ENCODE measurements at regions not wholly inside any gene's neighbourhood (a gene's known extent, or its start where the extent isn't known, plus 50 kb on each side); places are given as distances from the start of the nearest gene placed in this dataset.

DNA sequence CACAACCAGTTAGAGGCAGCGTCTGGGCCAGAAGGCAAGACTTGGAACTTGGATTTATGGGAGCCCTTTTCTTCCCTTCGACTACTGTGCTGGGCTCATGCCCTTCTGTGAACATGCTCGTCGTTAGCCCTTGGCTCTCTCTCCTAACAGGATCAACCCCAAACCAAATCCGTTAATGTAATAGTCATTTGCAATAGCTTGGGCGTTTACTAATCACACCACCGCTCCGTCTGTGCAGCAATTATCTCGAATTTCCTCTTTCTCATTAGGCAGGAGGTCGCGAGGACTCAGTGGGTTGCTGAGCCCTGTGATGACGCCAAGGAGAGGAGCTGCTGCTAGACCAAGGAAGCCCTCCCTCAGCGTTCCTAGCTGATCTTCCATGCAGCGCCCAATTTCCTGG is 114.7 kb downstream of the ENGASE start:
- no peak overlapping the region for H3K4me3 ChIP-seq (ENCODE audit: low read depth, low read length)
- DNase-seq (ENCODE audit: low read depth) = no peak
- TF ChIP-seq, protein P1, sequence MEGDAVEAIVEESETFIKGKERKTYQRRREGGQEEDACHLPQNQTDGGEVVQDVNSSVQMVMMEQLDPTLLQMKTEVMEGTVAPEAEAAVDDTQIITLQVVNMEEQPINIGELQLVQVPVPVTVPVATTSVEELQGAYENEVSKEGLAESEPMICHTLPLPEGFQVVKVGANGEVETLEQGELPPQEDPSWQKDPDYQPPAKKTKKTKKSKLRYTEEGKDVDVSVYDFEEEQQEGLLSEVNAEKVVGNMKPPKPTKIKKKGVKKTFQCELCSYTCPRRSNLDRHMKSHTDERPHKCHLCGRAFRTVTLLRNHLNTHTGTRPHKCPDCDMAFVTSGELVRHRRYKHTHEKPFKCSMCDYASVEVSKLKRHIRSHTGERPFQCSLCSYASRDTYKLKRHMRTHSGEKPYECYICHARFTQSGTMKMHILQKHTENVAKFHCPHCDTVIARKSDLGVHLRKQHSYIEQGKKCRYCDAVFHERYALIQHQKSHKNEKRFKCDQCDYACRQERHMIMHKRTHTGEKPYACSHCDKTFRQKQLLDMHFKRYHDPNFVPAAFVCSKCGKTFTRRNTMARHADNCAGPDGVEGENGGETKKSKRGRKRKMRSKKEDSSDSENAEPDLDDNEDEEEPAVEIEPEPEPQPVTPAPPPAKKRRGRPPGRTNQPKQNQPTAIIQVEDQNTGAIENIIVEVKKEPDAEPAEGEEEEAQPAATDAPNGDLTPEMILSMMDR (IDR thresholded peaks at IDR 0.05; ENCODE audit: control insufficient read depth, extremely low read depth, insufficient read depth) = no peak

DNA sequence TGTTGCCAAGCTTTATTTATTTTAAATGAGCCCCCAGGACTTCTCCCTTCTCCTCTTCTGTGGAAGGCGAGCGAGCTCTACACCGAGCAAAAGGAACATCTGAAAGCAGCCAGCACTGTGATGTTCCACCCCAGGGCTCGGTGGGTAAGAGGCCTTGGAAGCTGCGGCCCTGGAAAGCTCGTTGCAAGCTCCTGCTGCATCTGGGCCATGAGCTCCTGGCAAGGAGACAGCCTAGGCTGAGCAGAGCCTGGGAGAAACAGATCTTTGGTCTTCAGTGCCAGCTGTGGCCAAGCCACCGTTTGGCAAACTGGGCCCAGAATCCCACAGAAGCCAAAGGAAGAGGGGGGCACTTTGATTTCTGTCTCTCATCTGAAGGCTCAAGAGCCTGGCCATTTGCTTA is 114.1 kb downstream of the ENGASE start:
- DNase-seq (ENCODE audit: low read depth) = no peak
- no peak overlapping the region for H3K4me3 ChIP-seq (ENCODE audit: low read depth, low read length)
- TF ChIP-seq, protein P1 (IDR thresholded peaks at IDR 0.05; ENCODE audit: control insufficient read depth, extremely low read depth, insufficient read depth) = no peak

DNA sequence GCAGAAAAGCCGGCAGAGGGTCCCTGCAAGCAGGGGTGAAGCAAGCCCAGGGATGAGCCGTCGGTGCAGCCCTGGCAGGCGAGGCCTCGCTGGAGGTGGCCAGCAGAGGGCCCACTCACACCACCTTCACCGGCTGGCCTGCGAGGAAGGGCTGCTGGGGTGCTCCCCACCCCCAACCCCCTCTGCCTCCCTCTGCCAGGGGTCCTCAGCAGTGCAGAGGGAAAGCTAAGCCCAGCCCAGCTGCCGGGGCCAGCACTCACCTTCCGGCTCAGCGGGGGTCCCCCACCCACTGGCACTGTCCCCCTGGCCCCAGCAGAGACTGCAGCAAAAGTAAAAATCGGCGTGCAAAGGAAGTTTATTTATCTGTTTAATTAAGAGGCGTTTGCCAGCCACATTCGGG is 113.4 kb downstream of the ENGASE start:
- DNase-seq (ENCODE audit: low read depth) = no peak
- TF ChIP-seq, protein P1 (IDR thresholded peaks at IDR 0.05; ENCODE audit: control insufficient read depth, extremely low read depth, insufficient read depth) = peak; percentile 88
- no peak overlapping the region for H3K4me3 ChIP-seq (ENCODE audit: low read depth, low read length)

DNA sequence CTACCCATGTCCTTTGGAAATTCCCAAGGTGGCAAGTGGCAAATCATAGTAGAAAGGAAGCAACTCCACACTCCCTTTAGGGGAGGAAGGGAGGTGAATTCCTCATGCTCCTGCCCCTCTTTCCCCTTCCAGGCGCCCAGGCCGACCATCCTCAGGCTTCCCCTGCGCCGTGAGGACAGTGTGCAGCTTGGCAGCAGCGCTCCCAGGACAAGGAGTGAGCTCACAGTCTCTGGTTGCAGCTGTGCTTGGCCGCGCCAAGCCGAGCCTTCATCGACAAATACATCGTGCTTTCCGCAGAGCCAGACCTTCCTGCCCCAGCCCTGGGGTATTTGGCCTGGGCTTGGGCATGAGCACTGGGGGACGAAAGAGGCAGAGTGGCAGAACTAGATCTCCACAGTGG is 112.6 kb downstream of the ENGASE start:
- no peak for DNase-seq (ENCODE audit: low read depth)
- TF ChIP-seq, protein P1 (IDR thresholded peaks at IDR 0.05; ENCODE audit: control insufficient read depth, extremely low read depth, insufficient read depth) = no peak
- no peak overlapping the region for H3K4me3 ChIP-seq (ENCODE audit: low read depth, low read length)

DNA sequence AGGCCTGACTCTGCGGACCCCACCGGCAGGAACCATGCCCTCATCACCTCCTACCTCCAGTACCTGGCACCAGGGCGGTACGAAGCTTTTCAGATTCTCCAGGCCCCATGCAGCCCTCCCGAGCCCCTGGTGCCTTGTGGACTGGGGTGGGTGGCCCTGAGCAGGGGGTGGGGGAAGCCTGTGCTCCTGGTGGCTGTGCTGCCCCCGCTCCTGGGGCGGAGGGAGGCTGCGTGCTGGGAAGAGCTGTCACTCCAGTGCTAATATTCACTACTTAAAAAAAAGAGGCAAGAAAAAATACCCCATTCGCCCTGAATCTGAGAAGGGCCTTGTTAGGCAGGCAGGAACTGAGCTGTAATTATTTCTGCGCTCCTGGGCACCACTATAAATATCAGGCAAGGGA is 111.8 kb downstream of the ENGASE start:
- no peak overlapping the region for H3K4me3 ChIP-seq (ENCODE audit: low read depth, low read length)
- TF ChIP-seq, protein P1 (IDR thresholded peaks at IDR 0.05; ENCODE audit: control insufficient read depth, extremely low read depth, insufficient read depth) = no peak
- no peak for DNase-seq (ENCODE audit: low read depth)

DNA sequence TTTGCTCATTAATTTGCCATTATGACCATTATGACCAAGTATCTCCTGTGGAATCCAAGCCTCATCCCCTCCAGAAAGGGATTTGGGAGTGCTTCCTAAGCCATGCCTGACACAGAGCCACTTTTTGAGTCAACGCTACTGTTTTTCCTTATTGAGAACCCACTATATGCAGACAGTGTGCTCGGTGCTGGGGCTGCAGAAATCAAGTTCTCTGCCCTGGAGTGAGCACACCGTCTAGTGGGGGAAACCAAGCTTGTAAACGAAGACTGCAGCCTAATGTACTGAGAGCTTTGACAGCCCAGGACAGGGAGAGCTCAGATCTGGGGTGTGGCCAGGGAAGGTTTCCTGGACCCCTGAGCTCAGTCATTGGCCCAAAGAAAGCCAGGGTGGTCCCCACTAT is 111.0 kb downstream of the ENGASE start:
- no peak for DNase-seq (ENCODE audit: low read depth)
- H3K4me3 ChIP-seq (ENCODE audit: low read depth, low read length) = no peak overlapping the region
- TF ChIP-seq, protein P1 (IDR thresholded peaks at IDR 0.05; ENCODE audit: control insufficient read depth, extremely low read depth, insufficient read depth) = no peak

DNA sequence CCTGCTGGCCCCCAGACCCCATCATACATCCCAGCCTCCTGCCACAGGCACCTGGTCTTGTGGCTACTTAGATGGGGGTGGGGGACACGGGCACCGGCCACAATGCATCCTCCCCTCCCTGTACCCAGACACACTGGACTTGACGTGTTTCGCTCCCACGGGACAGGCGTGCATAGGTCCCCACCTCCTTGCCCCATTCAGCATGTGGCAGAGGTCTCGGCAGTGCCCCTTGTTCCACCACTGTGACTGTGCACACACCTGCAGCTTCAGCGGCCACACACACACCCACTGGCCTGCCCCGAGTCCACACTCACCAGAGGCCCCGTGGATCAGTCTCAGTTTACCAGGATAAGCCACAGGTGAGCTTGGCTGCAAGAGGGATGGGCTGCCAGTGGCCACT is 109.6 kb downstream of the ENGASE start:
- H3K4me3 ChIP-seq (ENCODE audit: low read depth, low read length) = no peak overlapping the region
- TF ChIP-seq, protein P1 (IDR thresholded peaks at IDR 0.05; ENCODE audit: control insufficient read depth, extremely low read depth, insufficient read depth) = no peak
- no peak for DNase-seq (ENCODE audit: low read depth)

All from LNCaP clone FGC (cell line).